Neural cell (in vitro differentiated cells): ENCODE measurements at regions not wholly inside any gene's neighbourhood (a gene's known extent, or its start where the extent isn't known, plus 50 kb on each side); places are given as distances from the start of the nearest gene placed in this dataset.

Experiments used
- H2AFZ ChIP-seq: fragments of 200-600, 300-800 bp; sonication (generic), shearing (Covaris generic); 2 replicates; pipeline ENCODE4 v1.6.0; 2014; ENCODE audit warnings: low read depth, mild to moderate bottlenecking, antibody characterized with exemption, low read length, moderate library complexity
- H3F3A ChIP-seq: fragments of 200-600 bp; shearing (Covaris generic); 2 replicates; pipeline ENCODE4 v1.6.1; 2016; ENCODE audit warnings: mild to moderate bottlenecking, moderate library complexity, mixed read lengths, antibody characterized with exemption, low read length; ENCODE audit not compliant: insufficient read depth, poor library complexity, severe bottlenecking
- H3K27ac ChIP-seq: fragments of 200-600, 300-800 bp; sonication (generic), shearing (Covaris generic); 2 replicates; pipeline ENCODE4 v1.5.1; 2014; ENCODE audit warnings: mild to moderate bottlenecking, low read length, moderate library complexity
- H3K27me3 ChIP-seq: fragments of 300-800, 200-600 bp; sonication (generic), shearing (Covaris generic); 2 replicates; pipeline ENCODE4 v1.6.0; 2014; ENCODE audit warnings: mild to moderate bottlenecking, low read depth, low read length, moderate library complexity; ENCODE audit not compliant: insufficient read depth
- H3K36me3 ChIP-seq: fragments of 300-800, 200-600 bp; sonication (generic), shearing (Covaris generic); 2 replicates; pipeline ENCODE4 v1.5.1; 2014; ENCODE audit warnings: mild to moderate bottlenecking, antibody characterized with exemption, low read length, moderate library complexity; ENCODE audit not compliant: insufficient read depth
- H3K4me2 ChIP-seq: fragments of 300-800, 200-600 bp; sonication (generic), shearing (Covaris generic); 2 replicates; pipeline ENCODE4 v1.6.0; 2014; ENCODE audit warnings: mild to moderate bottlenecking, low read length
- H3K4me3 ChIP-seq: fragments of 300-800, 200-600 bp; sonication (generic), shearing (Covaris generic); 2 replicates; pipeline ENCODE4 v1.5.1; 2014; ENCODE audit warnings: mild to moderate bottlenecking, low read length, moderate library complexity
- H3K79me2 ChIP-seq: fragments of 200-600 bp; shearing (Covaris generic); replicated peaks from 2 replicates; pipeline ENCODE4 v1.6.0; 2014; ENCODE audit warnings: mild to moderate bottlenecking, low read length, moderate library complexity; ENCODE audit not compliant: insufficient read depth
- H3K9ac ChIP-seq: fragments of 300-800, 200-600 bp; sonication (generic), shearing (Covaris generic); 2 replicates; pipeline ENCODE4 v1.6.1; 2016; ENCODE audit warnings: mild to moderate bottlenecking, low read length, mixed read lengths
- H3K9me2 ChIP-seq: fragments of 200-600 bp; shearing (Covaris generic); 2 replicates; pipeline ENCODE4 v1.6.1; 2016; ENCODE audit warnings: mild to moderate bottlenecking, low read length, mixed read lengths; ENCODE audit not compliant: insufficient read depth
- H3K9me3 ChIP-seq: fragments of 200-600, 300-800 bp; sonication (generic), shearing (Covaris generic); 2 replicates; pipeline ENCODE4 v1.6.1; 2016; ENCODE audit warnings: mild to moderate bottlenecking, mixed run types, low read length, moderate library complexity, mixed read lengths
- H4K20me1 ChIP-seq: fragments of 200-600 bp; shearing (Covaris generic); 2 replicates; pipeline ENCODE4 v1.6.1; 2016; ENCODE audit warnings: mild to moderate bottlenecking, mixed run types; ENCODE audit not compliant: insufficient read depth
- CTCF ChIP-seq: fragments of 450-650 bp; IDR thresholded peaks from 2 replicates; pipeline ENCODE4 v1.5.1; 2014; ENCODE audit warnings: antibody characterized with exemption, mild to moderate bottlenecking, moderate library complexity; ENCODE audit not compliant: poor library complexity, severe bottlenecking
- EP300 ChIP-seq: fragments of 450-650 bp; conservative IDR thresholded peaks from 2 replicates; pipeline ENCODE4 v1.6.1; 2014; ENCODE audit warnings: antibody characterized with exemption, mild to moderate bottlenecking, moderate library complexity; ENCODE audit not compliant: poor library complexity, severe bottlenecking
- EZH2 ChIP-seq: fragments of 200-600, 300-800 bp; shearing (Covaris generic), sonication (generic); IDR thresholded peaks from 2 replicates; pipeline ENCODE4 v1.6.1; 2014; ENCODE audit warnings: antibody characterized with exemption, low read length, borderline replicate concordance, mild to moderate bottlenecking; ENCODE audit not compliant: insufficient read depth, poor library complexity, severe bottlenecking
- MXI1 ChIP-seq: fragments of 450-650 bp; conservative IDR thresholded peaks from 2 replicates; pipeline ENCODE4 v1.6.1; 2014; ENCODE audit warnings: antibody characterized with exemption, mild to moderate bottlenecking; ENCODE audit not compliant: poor library complexity, severe bottlenecking
- POLR2AphosphoS5 ChIP-seq: IDR thresholded peaks from 2 replicates; pipeline ENCODE4 v1.6.1; 2012
- RAD21 ChIP-seq: fragments of 450-650 bp; conservative IDR thresholded peaks from 2 replicates; pipeline ENCODE4 v1.6.1; 2014; ENCODE audit warnings: antibody characterized with exemption, mild to moderate bottlenecking, moderate library complexity
- REST ChIP-seq: IDR thresholded peaks from 2 replicates; pipeline ENCODE4 v1.6.1; 2012; ENCODE audit warnings: borderline replicate concordance
- SMC3 ChIP-seq: fragments of 450-650 bp; conservative IDR thresholded peaks from 2 replicates; pipeline ENCODE4 v1.6.1; 2014; ENCODE audit warnings: antibody characterized with exemption, mild to moderate bottlenecking, moderate library complexity; ENCODE audit not compliant: poor library complexity
- TAF1 ChIP-seq: IDR thresholded peaks from 2 replicates; pipeline ENCODE4 v1.6.1; 2012; ENCODE audit warnings: low read depth

GRCh38 chr4:105036991-105037390 lies 109.7 kb upstream of the TET2 start:
- TF ChIP-seq REST: no peak
- no peak for TF ChIP-seq EZH2
- no peak for TF ChIP-seq MXI1
- TF ChIP-seq SMC3: no peak
- TF ChIP-seq POLR2AphosphoS5: no peak
- no peak for TF ChIP-seq RAD21
- TF ChIP-seq TAF1: no peak
- no peak for TF ChIP-seq EP300

GRCh38 chr4:105042451-105042850 lies 104.2 kb upstream of the TET2 start:
- Histone ChIP-seq H3K36me3 (no peaks in the 10 kb centered on the region), H3K27me3 (no peaks in the 10 kb centered on the region), H3K4me3 (no peak overlapping the region), H3K9ac (no peak overlapping the region), H2AFZ (no peak overlapping the region), H3K9me3 (no peaks in the 10 kb centered on the region), H4K20me1 (no peaks in the 10 kb centered on the region), H3F3A (no peaks in the 10 kb centered on the region), H3K9me2 (no peaks in the 10 kb centered on the region), H3K79me2 (no peaks in the 10 kb centered on the region), H3K4me2 (no peak overlapping the region), H3K27ac (no peak overlapping the region)
- peak; percentile 64 for TF ChIP-seq POLR2AphosphoS5
- peak; percentile 77 for TF ChIP-seq EP300
- no peak for TF ChIP-seq MXI1

More at GRCh38 chr4:105036991-105037390, 109.7 kb upstream of the TET2 start:
- Histone ChIP-seq H3K27ac (no peak overlapping the region), H3K9me2 (no peaks in the 10 kb centered on the region), H3K79me2 (no peaks in the 10 kb centered on the region), H3K36me3 (no peaks in the 10 kb centered on the region), H3F3A (no peaks in the 10 kb centered on the region), H4K20me1 (no peaks in the 10 kb centered on the region), H2AFZ (no peak overlapping the region), H3K27me3 (no peaks in the 10 kb centered on the region), H3K9me3 (no peaks in the 10 kb centered on the region), H3K9ac (no peak overlapping the region), H3K4me2 (no peak overlapping the region), H3K4me3 (no peak overlapping the region)

- H3K4me3 ChIP-seq: no peak overlapping the region
- no peaks in the 10 kb centered on the region for H3K9me2 ChIP-seq
- no peak overlapping the region for H2AFZ ChIP-seq
- H3K79me2 ChIP-seq: no peaks in the 10 kb centered on the region
- H3K9me3 ChIP-seq: no peaks in the 10 kb centered on the region
- no peak overlapping the region for H3K4me2 ChIP-seq
- TF ChIP-seq EP300 (no peak), TAF1 (no peak), CTCF (no peak), MXI1 (no peak), SMC3 (no peak), POLR2AphosphoS5 (no peak), RAD21 (no peak), EZH2 (no peak), REST (no peak)
- H3F3A ChIP-seq: no peaks in the 10 kb centered on the region
- no peaks in the 10 kb centered on the region for H3K27me3 ChIP-seq
- H4K20me1 ChIP-seq: no peaks in the 10 kb centered on the region
- H3K27ac ChIP-seq: no peak overlapping the region
- H3K9ac ChIP-seq: no peak overlapping the region
- H3K36me3 ChIP-seq: no peaks in the 10 kb centered on the region
Observed at GRCh38 chr4:105050896-105051295, 95.8 kb upstream of the TET2 start.
